ENCODE measurements at regions not wholly inside any gene's neighbourhood (a gene's known extent, or its start where the extent isn't known, plus 50 kb on each side); places are given as distances from the start of the nearest gene placed in this dataset.

GRCh38 chr12:126663304-126664094 is 1598.3 kb downstream of the AACS start:
- FAIRE-seq = no peak

GRCh38 chr12:126667339-126667738 is 1599.6 kb upstream of the TMEM132C start:
- FAIRE-seq = no peak

- no peak for FAIRE-seq
Observed at GRCh38 chr12:126668538-126668937, 1598.4 kb upstream of the TMEM132C start.

GRCh38 chr12:126668961-126669360 is 1598.0 kb upstream of the TMEM132C start:
- FAIRE-seq = no peak

- no peak for FAIRE-seq
Observed at GRCh38 chr12:126676434-126676833, 1590.5 kb upstream of the TMEM132C start.

GRCh38 chr12:126681676-126682075 is 1585.3 kb upstream of the TMEM132C start:
- FAIRE-seq = no peak

- FAIRE-seq = no peak
Observed at GRCh38 chr12:126684703-126685102, 1582.3 kb upstream of the TMEM132C start.

- no peak for FAIRE-seq
Observed at GRCh38 chr12:126685636-126686035, 1581.3 kb upstream of the TMEM132C start.

GRCh38 chr12:126688556-126688955 is 1578.4 kb upstream of the TMEM132C start:
- no peak for FAIRE-seq

- FAIRE-seq = no peak
Observed at GRCh38 chr12:126700096-126700495, 1566.9 kb upstream of the TMEM132C start.

GRCh38 chr12:126704609-126705008 is 1562.4 kb upstream of the TMEM132C start:
- FAIRE-seq = no peak

- FAIRE-seq = no peak
Observed at GRCh38 chr12:126706300-126706699, 1560.7 kb upstream of the TMEM132C start.

GRCh38 chr12:126708492-126708896 is 1558.5 kb upstream of the TMEM132C start:
- no peak for FAIRE-seq

GRCh38 chr12:126718365-126718764 is 1548.6 kb upstream of the TMEM132C start:
- no peak for FAIRE-seq

- no peak for FAIRE-seq
Observed at GRCh38 chr12:126719912-126720705, 1546.9 kb upstream of the TMEM132C start.

- no peak for FAIRE-seq
Observed at GRCh38 chr12:126726481-126727217, 1540.3 kb upstream of the TMEM132C start.

GRCh38 chr12:126727218-126728075 is 1539.5 kb upstream of the TMEM132C start:
- no peak for FAIRE-seq

- FAIRE-seq = no peak
Observed at GRCh38 chr12:126734296-126734695, 1532.7 kb upstream of the TMEM132C start.

- FAIRE-seq = no peak
Observed at GRCh38 chr12:126734710-126735109, 1532.3 kb upstream of the TMEM132C start.

GRCh38 chr12:126741536-126742240 is 1525.3 kb upstream of the TMEM132C start:
- FAIRE-seq = no peak

- no peak for FAIRE-seq
Observed at GRCh38 chr12:126742241-126742641, 1524.7 kb upstream of the TMEM132C start.

All from colon (tissue), 2 donors.